PFSK-1 (cell line): ENCODE measurements at regions not wholly inside any gene's neighbourhood (a gene's known extent, or its start where the extent isn't known, plus 50 kb on each side); places are given as distances from the start of the nearest gene placed in this dataset.

ENCODE experiments used
- FOXP2 ChIP-seq: optimal IDR thresholded peaks from 2 replicates; pipeline ENCODE3; 2011; ENCODE audit warnings: borderline replicate concordance, control low read depth, inconsistent platforms; ENCODE audit not compliant: insufficient read depth; ENCODE audit errors: extremely low read length, extremely low read depth
- POLR2AphosphoS5 ChIP-seq: IDR thresholded peaks from 2 replicates; pipeline ENCODE4 v1.6.1; 2012; ENCODE audit warnings: low read depth, mild to moderate bottlenecking, control low read depth, low read length, moderate library complexity
- REST ChIP-seq, 2 experiments: IDR thresholded peaks; 2 replicates each; pipeline versions ENCODE4 v1.6.1 to v1.8.0; 2011 to 2012; ENCODE audit warnings: low read depth in 2 of 2, low read length in 2 of 2, control low read depth in 1 of 2, inconsistent platforms in 1 of 2, mild to moderate bottlenecking in 1 of 2, moderate library complexity in 1 of 2; ENCODE audit not compliant: insufficient read depth in 1 of 2
- SIN3A ChIP-seq: IDR thresholded peaks from 2 replicates; pipeline ENCODE4 v1.6.1; 2012; ENCODE audit warnings: mild to moderate bottlenecking, low read length, moderate library complexity, borderline replicate concordance; ENCODE audit not compliant: insufficient read depth
- TAF1 ChIP-seq: IDR thresholded peaks from 2 replicates; pipeline ENCODE4 v1.6.1; 2012; ENCODE audit warnings: low read length, control low read depth, borderline replicate concordance; ENCODE audit not compliant: insufficient read depth

- TF ChIP-seq FOXP2 (peak; percentile 82), POLR2AphosphoS5 (no peak)
Observed at GRCh38 chr1:212518188-212519054, 85.7 kb downstream of the NENF start.

- no peak for TF ChIP-seq TAF1
- TF ChIP-seq POLR2AphosphoS5, result no peak
- TF ChIP-seq REST (IDR thresholded peaks at IDR 0.05; ENCODE audit: insufficient read depth in 1 of 2, low read depth in 2 of 2, low read length in 2 of 2), result no peak
- no peak for TF ChIP-seq FOXP2
- no peak for TF ChIP-seq SIN3A
Observed at GRCh38 chr1:212519131-212519530, 86.4 kb downstream of the NENF start.

GRCh38 chr1:212520299-212520698, 87.6 kb downstream of the NENF start:
- TF ChIP-seq REST (IDR thresholded peaks at IDR 0.05; ENCODE audit: insufficient read depth in 1 of 2, low read depth in 2 of 2, low read length in 2 of 2) (no peak), FOXP2 (no peak), TAF1 (no peak)

- TF ChIP-seq FOXP2, result no peak
- no peak for TF ChIP-seq POLR2AphosphoS5
- no peak for TF ChIP-seq SIN3A
- no peak for TF ChIP-seq REST (IDR thresholded peaks at IDR 0.05; ENCODE audit: insufficient read depth in 1 of 2, low read depth in 2 of 2, low read length in 2 of 2)
- TF ChIP-seq TAF1, result no peak
Observed at GRCh38 chr1:212520746-212521145, 87.8 kb upstream of the ATF3 start.

GRCh38 chr1:212525479-212526110, 83.0 kb upstream of the ATF3 start:
- no peak for TF ChIP-seq REST (IDR thresholded peaks at IDR 0.05; ENCODE audit: insufficient read depth in 1 of 2, low read depth in 2 of 2, low read length in 2 of 2)
